SW 1271 (cell line): ENCODE measurements at regions not wholly inside any gene's neighbourhood (a gene's known extent, or its start where the extent isn't known, plus 50 kb on each side); places are given as distances from the start of the nearest gene placed in this dataset.

Experiments
- DNase-seq, 2 experiments: peaks; one replicate each; lab custom pipeline; 2025; lab: John Stamatoyannopoulos, UW

DNA sequence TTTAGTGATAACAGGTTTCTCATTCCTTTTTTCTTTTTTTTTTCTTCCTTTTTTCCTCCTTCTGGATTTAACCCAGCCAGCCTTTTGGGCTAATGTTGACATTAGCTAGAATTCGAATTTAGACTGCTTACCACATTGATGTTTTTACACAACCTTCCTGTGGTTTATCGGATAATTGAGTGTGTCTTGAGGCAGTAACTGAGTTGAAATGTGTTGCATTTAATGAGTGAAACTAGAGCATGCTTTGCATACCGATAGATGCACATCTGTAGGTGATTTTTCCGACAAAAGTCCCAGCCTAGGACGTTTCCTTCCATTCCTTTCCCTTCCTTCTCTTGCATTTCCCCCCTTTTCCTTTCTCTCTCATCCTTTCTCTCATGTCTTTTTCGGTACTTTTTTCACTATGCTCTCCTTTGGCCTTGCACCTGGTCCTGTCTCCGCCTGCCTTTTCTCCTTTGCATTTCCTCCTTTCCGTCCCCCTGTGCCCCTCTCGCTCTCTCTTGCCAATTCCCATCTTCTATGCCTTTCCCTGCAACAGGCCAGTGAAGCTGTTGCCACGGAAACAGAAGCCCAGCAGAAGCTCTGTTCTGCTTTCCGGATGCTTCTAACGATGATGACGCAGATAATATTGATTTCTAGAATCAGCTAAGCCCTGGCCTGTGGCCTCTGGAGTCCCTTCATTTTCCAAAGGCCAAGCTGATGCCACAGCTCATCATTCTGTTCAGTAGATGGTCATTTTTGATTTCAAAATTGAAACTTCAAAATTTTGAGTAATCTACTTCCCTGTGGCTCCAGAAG lies 76.1 kb downstream of the SLC25A47 start:
- DNase-seq, result no peak

DNA sequence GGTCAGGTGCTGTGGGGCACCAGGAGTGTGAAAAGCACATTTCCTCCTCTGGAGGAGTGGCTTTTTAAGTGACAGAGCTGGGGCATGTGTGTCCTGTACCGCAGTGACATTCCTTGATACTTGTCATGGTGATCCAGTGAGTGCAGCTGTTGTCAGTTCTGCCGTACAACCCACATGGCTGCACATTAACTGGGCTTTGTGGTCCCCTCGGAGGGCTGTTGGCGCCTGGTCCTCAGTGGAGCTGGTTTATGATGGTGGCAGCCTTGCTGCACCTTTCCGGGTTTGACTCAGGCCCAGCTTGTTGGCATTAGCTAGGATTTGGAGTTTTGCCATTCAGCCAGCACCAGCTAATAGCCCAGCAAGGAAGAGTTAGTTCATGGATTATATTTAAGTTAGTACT lies 77.0 kb downstream of the SLC25A47 start:
- DNase-seq, result no peak

DNA sequence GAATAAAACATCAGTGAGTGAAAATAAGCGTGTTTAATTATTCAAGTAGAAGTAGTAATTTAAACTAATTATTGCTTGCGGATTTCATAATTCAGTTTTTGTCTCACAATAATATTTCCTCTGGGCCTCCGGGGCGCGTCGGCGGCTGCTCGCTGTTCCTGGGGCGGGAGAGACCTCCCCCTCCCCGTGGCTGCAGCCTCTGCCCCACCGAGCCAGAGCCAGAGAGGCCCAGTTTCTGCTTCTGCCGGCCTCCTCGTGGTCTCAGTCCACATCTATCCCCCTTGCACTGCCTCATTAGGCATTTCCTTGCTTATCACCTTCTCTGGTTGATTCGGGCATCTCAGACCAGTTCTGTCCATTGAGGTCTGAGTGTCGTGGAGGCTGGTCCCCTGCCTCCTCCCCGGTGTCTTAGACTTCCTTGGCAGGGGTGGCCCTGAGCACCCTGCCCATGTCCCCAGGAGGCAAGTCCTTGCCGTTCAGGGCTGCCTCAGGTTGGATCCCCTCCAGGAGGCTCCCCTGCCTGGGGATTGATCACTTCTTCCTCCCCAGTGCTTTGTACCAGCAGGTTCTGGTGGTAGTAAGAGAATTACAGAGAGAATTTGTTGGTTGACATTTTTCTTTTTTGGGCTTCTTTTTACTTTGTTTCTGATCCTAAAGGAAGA lies 78.0 kb downstream of the SLC25A47 start:
- DNase-seq, result no peak

DNA sequence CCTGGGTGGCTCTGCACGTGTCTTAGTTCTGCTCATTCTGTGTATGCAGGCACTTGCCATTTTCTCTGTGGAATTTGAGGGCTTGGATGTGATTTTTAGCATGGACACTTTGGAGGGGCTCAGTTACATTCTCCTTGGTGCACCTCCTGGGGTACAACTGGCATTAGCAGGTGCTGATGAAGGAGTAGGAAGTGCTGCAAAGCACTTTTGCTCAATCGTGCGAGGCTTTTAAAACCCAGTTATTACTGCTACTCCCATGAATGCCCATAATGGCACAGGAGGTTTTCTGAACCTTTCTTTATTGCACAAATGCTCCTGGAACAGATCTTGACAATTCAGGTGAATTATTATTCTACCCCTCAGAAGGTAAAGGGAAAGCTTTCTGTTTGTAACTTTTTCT lies 78.7 kb downstream of the SLC25A47 start:
- DNase-seq, result no peak

DNA sequence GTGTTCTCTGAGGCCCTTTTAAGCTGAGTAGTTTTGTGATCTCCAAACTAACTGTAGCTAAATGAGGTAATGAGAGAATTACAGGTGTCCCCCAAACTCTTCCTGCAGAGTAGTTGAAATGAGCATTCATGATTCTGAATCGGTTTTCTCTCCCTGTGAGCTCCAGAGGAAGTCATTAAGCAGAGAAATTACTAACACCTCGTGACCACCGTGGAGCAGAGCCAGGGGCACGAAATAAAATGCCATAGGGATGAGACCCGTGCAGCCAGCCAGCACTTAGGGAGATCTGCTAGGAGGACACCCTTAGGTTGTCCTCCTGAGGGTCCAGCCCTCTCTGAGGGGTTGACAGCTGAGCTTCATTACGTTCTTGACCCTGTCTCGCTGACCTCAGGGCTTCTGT lies 79.5 kb downstream of the SLC25A47 start:
- no peak for DNase-seq

DNA sequence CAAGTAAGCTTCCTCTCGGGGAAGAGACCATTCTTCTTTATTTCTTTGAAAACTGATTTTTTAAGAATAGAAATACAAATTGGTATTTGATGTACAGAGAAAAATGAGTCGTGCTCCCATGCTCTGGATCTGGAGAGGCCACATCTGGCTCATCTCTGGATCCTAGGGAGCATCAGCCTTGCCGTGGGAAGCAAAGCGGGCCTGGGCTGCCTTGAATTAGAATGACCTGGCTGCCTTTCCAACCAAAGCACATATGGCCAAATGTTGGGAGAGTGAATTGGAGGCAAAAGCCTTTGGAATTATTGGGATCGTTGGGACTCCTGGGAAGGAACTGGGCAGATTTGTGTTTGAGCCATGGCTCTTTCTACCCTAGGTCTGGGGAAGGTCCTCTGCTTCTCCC lies 80.0 kb downstream of the SLC25A47 start:
- no peak for DNase-seq

- DNase-seq, result no peak
These were observed 80.7 kb downstream of the SLC25A47 start for GRCh38 chr14:100403802-100404365.

DNA sequence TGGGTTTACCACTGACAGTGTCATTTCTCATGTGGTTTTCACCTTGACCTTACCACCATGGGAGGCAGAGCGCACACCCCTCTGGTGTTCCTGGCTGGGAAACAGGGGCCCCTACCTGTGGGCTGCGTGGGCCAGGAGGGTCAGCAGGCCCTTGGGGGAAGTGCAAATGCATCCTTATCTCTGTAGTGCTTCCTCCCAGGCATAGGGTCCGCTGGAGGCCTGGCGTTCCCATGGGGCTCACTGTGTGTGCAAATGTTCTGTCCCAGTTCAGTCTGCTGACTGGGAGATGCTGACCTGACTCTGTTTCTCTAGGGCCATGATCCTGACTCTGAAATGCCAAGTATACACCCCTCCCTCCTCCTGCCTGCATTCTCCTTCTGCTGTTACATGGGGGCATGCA lies 81.3 kb downstream of the SLC25A47 start:
- DNase-seq, result no peak

DNA sequence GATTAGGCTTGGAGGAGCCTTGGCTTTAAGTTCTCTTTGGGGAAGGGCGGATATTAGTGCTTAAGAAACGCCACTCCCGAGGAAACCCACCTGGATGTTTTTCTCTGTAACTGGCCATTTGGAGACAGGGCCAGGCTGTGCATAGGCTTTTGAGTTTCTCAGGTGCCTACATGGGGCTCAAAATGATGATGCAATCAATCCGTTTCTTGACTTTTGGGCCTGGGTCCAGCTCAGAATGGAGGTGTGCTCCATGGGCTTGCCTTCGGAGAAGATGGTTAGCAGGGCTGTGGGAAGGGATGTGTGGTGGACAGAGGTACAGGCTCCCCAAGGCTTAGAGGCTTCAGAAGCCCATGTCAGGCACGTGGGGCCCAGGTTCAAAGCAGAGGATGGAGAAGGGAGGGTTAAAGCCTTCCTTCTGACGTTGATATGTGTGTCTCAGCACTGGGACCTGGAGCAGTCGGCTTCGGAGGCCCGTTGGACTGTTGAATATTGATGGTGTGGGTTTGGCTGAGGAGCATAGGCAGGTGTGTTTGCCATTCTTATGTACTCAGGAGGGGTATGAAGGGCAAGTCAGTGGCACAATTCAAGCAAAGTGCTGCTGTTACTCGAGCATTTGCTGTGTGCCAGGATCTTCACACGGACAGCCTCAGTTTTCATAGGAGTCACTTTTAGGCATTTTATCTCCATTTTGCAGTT lies 82.8 kb downstream of the SLC25A47 start:
- DNase-seq, result no peak

DNA sequence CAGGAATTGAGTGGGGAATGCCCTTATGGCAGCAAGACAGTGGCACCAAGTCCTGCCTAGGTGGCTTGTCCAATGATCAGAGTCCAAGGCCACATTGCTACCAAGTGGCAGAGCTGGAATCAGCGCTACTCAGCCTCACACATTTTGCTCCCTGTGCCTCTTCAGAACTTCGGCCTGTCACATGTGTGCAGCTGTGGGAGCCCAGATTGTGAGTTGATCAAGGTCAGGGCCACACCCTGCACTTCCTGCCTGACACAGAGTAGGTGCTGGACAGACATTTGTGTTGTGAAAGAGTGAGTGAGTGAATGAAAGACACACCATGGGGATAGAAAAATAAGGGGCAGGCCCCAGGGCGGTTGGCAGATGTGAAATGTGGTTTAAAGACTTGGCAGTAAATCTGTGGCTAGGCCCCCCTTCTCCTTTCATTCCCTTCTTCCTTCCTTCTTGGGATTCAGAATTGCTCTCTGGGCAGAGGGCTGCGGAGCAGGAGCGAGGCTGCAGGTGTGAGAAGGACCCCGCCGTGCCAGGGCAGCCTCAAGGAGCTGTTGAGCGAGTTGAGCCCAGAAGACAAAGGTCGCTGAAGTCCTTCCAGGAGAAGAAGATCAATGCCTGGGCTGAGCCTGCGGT lies 83.5 kb downstream of the SLC25A47 start:
- DNase-seq, result peak in 1 of 2 experiments; percentile 23

GRCh38 chr14:100407376-100408102 lies 84.4 kb downstream of the SLC25A47 start:
- no peak for DNase-seq

DNA sequence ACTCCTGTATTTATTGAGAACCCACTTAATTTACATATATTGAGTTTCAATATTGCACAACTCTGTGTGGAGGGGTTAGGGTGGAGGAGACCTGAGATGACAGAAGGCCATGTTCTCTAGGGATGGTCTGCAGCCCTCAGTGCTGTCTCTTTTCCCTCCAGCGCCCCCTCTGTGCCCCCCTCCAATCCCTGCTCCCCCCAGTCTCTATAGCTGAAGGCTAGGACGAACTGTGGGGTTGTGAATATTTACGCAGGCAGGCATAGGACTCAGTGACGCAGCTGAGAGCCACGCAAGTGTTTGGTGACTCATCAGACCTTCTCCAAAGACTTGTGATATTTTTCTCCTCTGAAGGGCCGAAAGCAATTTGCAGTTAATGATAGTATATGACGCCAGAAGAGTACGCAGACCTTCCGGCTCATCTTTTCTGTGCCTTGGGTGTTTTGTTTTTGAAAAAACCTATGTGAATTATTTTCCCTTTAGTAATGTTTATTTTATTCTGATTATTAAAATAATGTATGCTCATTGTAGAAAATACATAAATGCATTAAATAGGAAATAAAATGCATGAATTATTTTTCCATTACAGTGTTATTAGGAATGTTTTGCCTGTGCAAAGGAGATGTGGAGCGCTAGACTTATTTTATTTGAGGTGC lies 85.3 kb downstream of the SLC25A47 start:
- no peak for DNase-seq

DNA sequence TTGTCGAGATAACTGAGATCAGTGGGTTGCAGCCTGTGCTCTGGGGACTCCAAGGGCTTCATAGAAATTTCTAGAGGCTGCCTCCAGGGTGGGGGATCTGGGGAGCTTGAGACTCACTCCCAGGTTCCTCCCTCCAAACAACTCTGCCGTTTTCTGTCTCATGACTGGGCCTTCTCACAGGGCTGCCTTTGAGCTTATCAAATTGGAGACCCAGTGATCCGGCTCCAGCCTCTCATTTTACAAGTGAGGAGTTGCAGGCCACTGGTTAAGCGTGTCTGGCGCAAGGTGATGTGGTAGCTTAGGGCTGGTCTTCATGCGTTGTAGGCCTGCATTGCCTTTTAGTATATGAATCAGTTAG lies 85.8 kb downstream of the SLC25A47 start:
- no peak for DNase-seq

GRCh38 chr14:100409651-100410050 lies 86.5 kb downstream of the SLC25A47 start:
- DNase-seq, result no peak

GRCh38 chr14:100410056-100410565 lies 87.0 kb downstream of the SLC25A47 start:
- no peak for DNase-seq

DNA sequence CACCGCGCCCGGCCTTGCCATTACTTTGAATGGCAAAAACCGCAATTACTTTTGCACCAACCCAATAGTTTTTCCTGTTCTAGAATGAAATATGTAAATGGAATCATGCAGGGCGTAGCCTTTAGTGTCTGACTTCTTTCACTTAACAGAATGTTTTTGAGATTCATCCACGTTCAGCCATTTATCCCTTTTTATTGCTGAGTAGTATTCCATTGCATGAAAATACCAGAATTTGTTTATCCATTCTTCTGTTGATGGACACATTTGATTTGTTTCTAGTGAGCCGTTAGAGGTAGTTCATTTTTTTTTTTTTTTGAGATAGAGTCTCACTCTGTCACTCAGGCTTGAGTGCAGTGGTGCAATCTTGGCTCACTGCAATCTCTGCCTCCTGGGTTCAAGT lies 90.6 kb downstream of the SLC25A47 start:
- DNase-seq, result no peak

GRCh38 chr14:100415226-100415625 lies 92.1 kb downstream of the SLC25A47 start:
- no peak for DNase-seq

- DNase-seq, result no peak
These were observed 93.0 kb downstream of the SLC25A47 start for GRCh38 chr14:100416081-100416680.

GRCh38 chr14:100416921-100417860 lies 94.1 kb downstream of the SLC25A47 start:
- peak in 1 of 2 experiments; percentile 60 for DNase-seq
